ENCODE measurements at regions not wholly inside any gene's neighbourhood (a gene's known extent, or its start where the extent isn't known, plus 50 kb on each side); places are given as distances from the start of the nearest gene placed in this dataset.

GRCh38 chr11:41985799-41986198 is 526.3 kb upstream of the LRRC4C start:
- no peaks in the 10 kb centered on the region for H3K27me3 Mint-ChIP-seq
- ChIA-PET CTCF (ENCODE audit: partially characterized antibody) (no interaction called here), POLR2A (ENCODE audit: partially characterized antibody) (no interaction called here)
- Histone ChIP-seq H3K9me3 (ENCODE audit: control insufficient read depth in 1 of 2, low read length in 2 of 2) (no peaks in the 10 kb centered on the region), H3K36me3 (ENCODE audit: insufficient read depth, low read length) (no peaks in the 10 kb centered on the region), H3K4me1 (ENCODE audit: insufficient read depth, low read length) (no peaks in the 10 kb centered on the region), H3K27ac (ENCODE audit: low read depth, low read length) (no peak overlapping the region), H3K27me3 (ENCODE audit: insufficient read depth, low read length) (no peaks in the 10 kb centered on the region), H3K4me3 (ENCODE audit: low read length in 2 of 2) (no peak overlapping the region)
- peaks cover 3 to 20% (median 9%) of the 10 kb centered on the region in 8 donors for H3K9me3 Mint-ChIP-seq
- H3K27ac Mint-ChIP-seq, result no peak overlapping the region
- intact Hi-C loops (cut with micrococcal nuclease), result no loop called here
- no peaks in the 10 kb centered on the region for H3K36me3 Mint-ChIP-seq
- DNase-seq, result no peak
- no peaks in the 10 kb centered on the region for H3K4me1 Mint-ChIP-seq
- H3K4me3 Mint-ChIP-seq, result no peak overlapping the region

- no peaks in the 10 kb centered on the region for H3K9me3 ChIP-seq (ENCODE audit: control insufficient read depth in 1 of 2, low read length in 2 of 2)
- no peak for DNase-seq
- H3K4me1 ChIP-seq (ENCODE audit: insufficient read depth, low read length), result no peaks in the 10 kb centered on the region
- POLR2A ChIA-PET (ENCODE audit: partially characterized antibody), result no interaction called here
- intact Hi-C loops (cut with micrococcal nuclease), result no loop called here
- no peaks in the 10 kb centered on the region for H3K36me3 ChIP-seq (ENCODE audit: insufficient read depth, low read length)
- no peaks in the 10 kb centered on the region for H3K27me3 ChIP-seq (ENCODE audit: insufficient read depth, low read length)
- Mint-ChIP-seq H3K27ac (no peak overlapping the region), H3K9me3 (peaks cover 0 to 17% (median 10%) of the 10 kb centered on the region in 8 donors), H3K4me1 (no peaks in the 10 kb centered on the region), H3K4me3 (no peak overlapping the region), H3K36me3 (no peaks in the 10 kb centered on the region), H3K27me3 (no peaks in the 10 kb centered on the region)
- H3K4me3 ChIP-seq (ENCODE audit: low read length in 2 of 2), result no peak overlapping the region
- CTCF ChIA-PET (ENCODE audit: partially characterized antibody), result no interaction called here
- H3K27ac ChIP-seq (ENCODE audit: low read depth, low read length), result no peak overlapping the region
Observed at GRCh38 chr11:41988951-41989572, 529.6 kb upstream of the LRRC4C start.

- Histone ChIP-seq H3K27me3 (ENCODE audit: insufficient read depth, low read length) (no peaks in the 10 kb centered on the region), H3K36me3 (ENCODE audit: insufficient read depth, low read length) (no peaks in the 10 kb centered on the region), H3K27ac (ENCODE audit: low read depth, low read length) (no peak overlapping the region), H3K4me1 (ENCODE audit: insufficient read depth, low read length) (no peaks in the 10 kb centered on the region), H3K9me3 (ENCODE audit: control insufficient read depth in 1 of 2, low read length in 2 of 2) (no peaks in the 10 kb centered on the region), H3K4me3 (ENCODE audit: low read length in 2 of 2) (no peak overlapping the region)
- Mint-ChIP-seq H3K4me1 (no peaks in the 10 kb centered on the region), H3K27ac (no peak overlapping the region), H3K36me3 (no peaks in the 10 kb centered on the region), H3K27me3 (no peaks in the 10 kb centered on the region), H3K4me3 (no peak overlapping the region), H3K9me3 (peaks cover 3 to 23% (median 13%) of the 10 kb centered on the region in 8 donors)
- ChIA-PET CTCF (ENCODE audit: partially characterized antibody) (no interaction called here), POLR2A (ENCODE audit: partially characterized antibody) (no interaction called here)
- DNase-seq, result no peak
- intact Hi-C loops (cut with micrococcal nuclease), result no loop called here
Observed at GRCh38 chr11:41989823-41990380, 530.5 kb upstream of the LRRC4C start.

GRCh38 chr11:41996533-41996932 is 537.1 kb upstream of the LRRC4C start:
- no peak overlapping the region for H3K4me3 ChIP-seq (ENCODE audit: low read length in 2 of 2)
- peaks cover 3 to 27% (median 11%) of the 10 kb centered on the region in 8 donors for H3K9me3 Mint-ChIP-seq
- H3K4me1 ChIP-seq (ENCODE audit: insufficient read depth, low read length), result no peaks in the 10 kb centered on the region
- H3K27me3 Mint-ChIP-seq, result no peaks in the 10 kb centered on the region
- intact Hi-C loops (cut with micrococcal nuclease), result no loop called here
- no peaks in the 10 kb centered on the region for H3K4me1 Mint-ChIP-seq
- no peak overlapping the region for H3K27ac ChIP-seq (ENCODE audit: low read depth, low read length)
- CTCF ChIA-PET (ENCODE audit: partially characterized antibody), result no interaction called here
- no peaks in the 10 kb centered on the region for H3K27me3 ChIP-seq (ENCODE audit: insufficient read depth, low read length)
- H3K36me3 Mint-ChIP-seq, result no peaks in the 10 kb centered on the region
- H3K27ac Mint-ChIP-seq, result no peak overlapping the region
- no peak overlapping the region for H3K4me3 Mint-ChIP-seq
- no peak for DNase-seq
- no peaks in the 10 kb centered on the region for H3K36me3 ChIP-seq (ENCODE audit: insufficient read depth, low read length)
- no peaks in the 10 kb centered on the region for H3K9me3 ChIP-seq (ENCODE audit: control insufficient read depth in 1 of 2, low read length in 2 of 2)
- POLR2A ChIA-PET (ENCODE audit: partially characterized antibody), result no interaction called here

- no peak overlapping the region for H3K4me3 ChIP-seq (ENCODE audit: low read length in 2 of 2)
- H3K4me1 ChIP-seq (ENCODE audit: insufficient read depth, low read length), result no peaks in the 10 kb centered on the region
- no peaks in the 10 kb centered on the region for H3K36me3 ChIP-seq (ENCODE audit: insufficient read depth, low read length)
- no peaks in the 10 kb centered on the region for H3K9me3 ChIP-seq (ENCODE audit: control insufficient read depth in 1 of 2, low read length in 2 of 2)
- DNase-seq, result no peak
- no peak overlapping the region for H3K27ac ChIP-seq (ENCODE audit: low read depth, low read length)
- H3K27ac Mint-ChIP-seq, result no peak overlapping the region
- ChIA-PET CTCF (ENCODE audit: partially characterized antibody) (no interaction called here), POLR2A (ENCODE audit: partially characterized antibody) (no interaction called here)
- no peaks in the 10 kb centered on the region for H3K36me3 Mint-ChIP-seq
- no peak overlapping the region for H3K4me3 Mint-ChIP-seq
- intact Hi-C loops (cut with micrococcal nuclease), result no loop called here
- H3K4me1 Mint-ChIP-seq, result no peaks in the 10 kb centered on the region
- peaks cover 3 to 27% (median 10%) of the 10 kb centered on the region in 8 donors for H3K9me3 Mint-ChIP-seq
- no peaks in the 10 kb centered on the region for H3K27me3 ChIP-seq (ENCODE audit: insufficient read depth, low read length)
- no peaks in the 10 kb centered on the region for H3K27me3 Mint-ChIP-seq
Observed at GRCh38 chr11:41997844-41998401, 538.5 kb upstream of the LRRC4C start.

GRCh38 chr11:41999066-41999465 is 539.6 kb upstream of the LRRC4C start:
- no peak for DNase-seq
- H3K4me1 ChIP-seq (ENCODE audit: insufficient read depth, low read length), result no peaks in the 10 kb centered on the region

GRCh38 chr11:42003801-42004200 is 544.3 kb upstream of the LRRC4C start:
- intact Hi-C loops (cut with micrococcal nuclease), result no loop called here
- no peak overlapping the region for H3K4me3 ChIP-seq (ENCODE audit: low read length in 2 of 2)

More at GRCh38 chr11:41999066-41999465, 539.6 kb upstream of the LRRC4C start:
- H3K27me3 ChIP-seq (ENCODE audit: insufficient read depth, low read length), result no peaks in the 10 kb centered on the region
- POLR2A ChIA-PET (ENCODE audit: partially characterized antibody), result no interaction called here
- H3K9me3 ChIP-seq (ENCODE audit: control insufficient read depth in 1 of 2, low read length in 2 of 2), result no peaks in the 10 kb centered on the region
- H3K27ac ChIP-seq (ENCODE audit: low read depth, low read length), result no peak overlapping the region
- no peaks in the 10 kb centered on the region for H3K27me3 Mint-ChIP-seq
- H3K27ac Mint-ChIP-seq, result no peak overlapping the region
- CTCF ChIA-PET (ENCODE audit: partially characterized antibody), result no interaction called here
- H3K4me1 Mint-ChIP-seq, result no peaks in the 10 kb centered on the region
- intact Hi-C loops (cut with micrococcal nuclease), result no loop called here
- no peaks in the 10 kb centered on the region for H3K36me3 Mint-ChIP-seq
- no peak overlapping the region for H3K4me3 ChIP-seq (ENCODE audit: low read length in 2 of 2)
- H3K9me3 Mint-ChIP-seq, result peaks cover 3 to 25% (median 8%) of the 10 kb centered on the region in 8 donors
- no peaks in the 10 kb centered on the region for H3K36me3 ChIP-seq (ENCODE audit: insufficient read depth, low read length)
- H3K4me3 Mint-ChIP-seq, result no peak overlapping the region

More at GRCh38 chr11:42003801-42004200, 544.3 kb upstream of the LRRC4C start:
- no peaks in the 10 kb centered on the region for H3K27me3 Mint-ChIP-seq
- H3K27ac ChIP-seq (ENCODE audit: low read depth, low read length), result no peak overlapping the region
- H3K9me3 ChIP-seq (ENCODE audit: control insufficient read depth in 1 of 2, low read length in 2 of 2), result no peaks in the 10 kb centered on the region
- no peak overlapping the region for H3K4me3 Mint-ChIP-seq
- peaks cover 0 to 22% (median 7%) of the 10 kb centered on the region in 8 donors for H3K9me3 Mint-ChIP-seq
- H3K4me1 ChIP-seq (ENCODE audit: insufficient read depth, low read length), result no peaks in the 10 kb centered on the region
- H3K27ac Mint-ChIP-seq, result no peak overlapping the region
- H3K36me3 Mint-ChIP-seq, result no peaks in the 10 kb centered on the region
- H3K4me1 Mint-ChIP-seq, result no peaks in the 10 kb centered on the region
- DNase-seq, result no peak
- no peaks in the 10 kb centered on the region for H3K36me3 ChIP-seq (ENCODE audit: insufficient read depth, low read length)
- no peaks in the 10 kb centered on the region for H3K27me3 ChIP-seq (ENCODE audit: insufficient read depth, low read length)
- POLR2A ChIA-PET (ENCODE audit: partially characterized antibody), result no interaction called here
- CTCF ChIA-PET (ENCODE audit: partially characterized antibody), result no interaction called here
